Stomach (tissue), 4 donors: ENCODE measurements at regions not wholly inside any gene's neighbourhood (a gene's known extent, or its start where the extent isn't known, plus 50 kb on each side); places are given as distances from the start of the nearest gene placed in this dataset.
"Not testable (repeated sequence)": the region's sequence is repeated elsewhere in the genome, so short reads cannot be mapped to it uniquely, and the experiment has no call there.

ENCODE experiments used
- EP300 ChIP-seq: sonication (generic); formaldehyde crosslinking; IDR thresholded peaks from one replicate; pipeline ENCODE4 v1.6.1; 2017; ENCODE audit warnings: antibody characterized with exemption
- POLR2AphosphoS5 ChIP-seq, 3 donors: sonication (generic); formaldehyde crosslinking; IDR thresholded peaks; one replicate each; pipeline ENCODE4 v1.6.1; 2016; ENCODE audit warnings: antibody characterized with exemption in 3 of 3
- TF ChIP-seq, protein P1 (sequence below), 7 experiments: fragments of 450-650 bp in 4 of 7; fragments of 200-600 bp in 3 of 7; sonication (generic) in 3 of 7; IDR thresholded peaks; one replicate each; pipeline ENCODE4 v1.5.1; 2016 to 2019; ENCODE audit warnings: antibody characterized with exemption in 7 of 7, control low read depth in 2 of 7, mild to moderate bottlenecking in 1 of 7

GRCh38 chr2:78172157-78172556 lies 650.0 kb upstream of the LRRTM4 start:
- TF ChIP-seq, protein P1, sequence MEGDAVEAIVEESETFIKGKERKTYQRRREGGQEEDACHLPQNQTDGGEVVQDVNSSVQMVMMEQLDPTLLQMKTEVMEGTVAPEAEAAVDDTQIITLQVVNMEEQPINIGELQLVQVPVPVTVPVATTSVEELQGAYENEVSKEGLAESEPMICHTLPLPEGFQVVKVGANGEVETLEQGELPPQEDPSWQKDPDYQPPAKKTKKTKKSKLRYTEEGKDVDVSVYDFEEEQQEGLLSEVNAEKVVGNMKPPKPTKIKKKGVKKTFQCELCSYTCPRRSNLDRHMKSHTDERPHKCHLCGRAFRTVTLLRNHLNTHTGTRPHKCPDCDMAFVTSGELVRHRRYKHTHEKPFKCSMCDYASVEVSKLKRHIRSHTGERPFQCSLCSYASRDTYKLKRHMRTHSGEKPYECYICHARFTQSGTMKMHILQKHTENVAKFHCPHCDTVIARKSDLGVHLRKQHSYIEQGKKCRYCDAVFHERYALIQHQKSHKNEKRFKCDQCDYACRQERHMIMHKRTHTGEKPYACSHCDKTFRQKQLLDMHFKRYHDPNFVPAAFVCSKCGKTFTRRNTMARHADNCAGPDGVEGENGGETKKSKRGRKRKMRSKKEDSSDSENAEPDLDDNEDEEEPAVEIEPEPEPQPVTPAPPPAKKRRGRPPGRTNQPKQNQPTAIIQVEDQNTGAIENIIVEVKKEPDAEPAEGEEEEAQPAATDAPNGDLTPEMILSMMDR (IDR thresholded peaks at IDR 0.05), result not testable (repeated sequence)
- TF ChIP-seq EP300; POLR2AphosphoS5 (IDR thresholded peaks at IDR 0.05): not testable (repeated sequence)
